ENCODE measurements at regions not wholly inside any gene's neighbourhood (a gene's known extent, or its start where the extent isn't known, plus 50 kb on each side); places are given as distances from the start of the nearest gene placed in this dataset.

DNA sequence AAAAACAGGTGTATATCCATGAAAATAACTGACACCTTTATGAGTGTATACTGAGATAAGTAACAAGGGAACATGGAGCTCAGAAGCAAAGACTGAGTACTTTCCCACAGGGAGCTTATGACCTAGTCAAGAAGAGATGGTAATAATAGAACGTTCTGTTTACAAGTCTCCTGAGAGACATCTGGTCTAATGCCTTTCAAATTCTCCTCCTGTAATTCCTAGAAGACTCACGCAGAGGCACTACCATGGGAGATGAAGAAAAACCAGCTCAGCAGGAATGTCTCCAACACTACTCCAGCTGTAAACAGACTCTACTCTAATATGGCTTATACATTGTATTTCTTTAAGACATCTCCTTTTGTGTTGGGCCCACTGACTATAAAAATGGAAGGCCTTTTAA lies 503.6 kb upstream of the TUSC1 start:
- TF ChIP-seq YY1 (IDR thresholded peaks at IDR 0.05; ENCODE audit: low read depth, low read length) (no peak), TAF1 (IDR thresholded peaks at IDR 0.05; ENCODE audit: low read depth, low read length) (no peak), JUND (IDR thresholded peaks at IDR 0.05; ENCODE audit: low read length) (no peak), TAF7 (optimal IDR thresholded peaks at IDR 0.05; ENCODE audit: borderline replicate concordance, low read depth, low read length) (no peak), BACH1 (IDR thresholded peaks at IDR 0.05; ENCODE audit: low read length) (no peak), JUN (IDR thresholded peaks at IDR 0.05; ENCODE audit: low read depth, low read length) (no peak), EZH2 (IDR thresholded peaks at IDR 0.05; ENCODE audit: low read depth, low read length, severe bottlenecking) (no peak), CBX8 (IDR thresholded peaks at IDR 0.05; ENCODE audit: borderline replicate concordance, low read depth, low read length) (no peak), POLR2A (IDR thresholded peaks at IDR 0.05; ENCODE audit: control extremely low read depth in 1 of 2, low read depth in 2 of 2, low read length in 2 of 2) (no peak)
- TF ChIP-seq, protein P1, sequence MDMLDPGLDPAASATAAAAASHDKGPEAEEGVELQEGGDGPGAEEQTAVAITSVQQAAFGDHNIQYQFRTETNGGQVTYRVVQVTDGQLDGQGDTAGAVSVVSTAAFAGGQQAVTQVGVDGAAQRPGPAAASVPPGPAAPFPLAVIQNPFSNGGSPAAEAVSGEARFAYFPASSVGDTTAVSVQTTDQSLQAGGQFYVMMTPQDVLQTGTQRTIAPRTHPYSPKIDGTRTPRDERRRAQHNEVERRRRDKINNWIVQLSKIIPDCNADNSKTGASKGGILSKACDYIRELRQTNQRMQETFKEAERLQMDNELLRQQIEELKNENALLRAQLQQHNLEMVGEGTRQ (IDR thresholded peaks at IDR 0.05; ENCODE audit: low read length) = no peak
- TF ChIP-seq, protein P2, sequence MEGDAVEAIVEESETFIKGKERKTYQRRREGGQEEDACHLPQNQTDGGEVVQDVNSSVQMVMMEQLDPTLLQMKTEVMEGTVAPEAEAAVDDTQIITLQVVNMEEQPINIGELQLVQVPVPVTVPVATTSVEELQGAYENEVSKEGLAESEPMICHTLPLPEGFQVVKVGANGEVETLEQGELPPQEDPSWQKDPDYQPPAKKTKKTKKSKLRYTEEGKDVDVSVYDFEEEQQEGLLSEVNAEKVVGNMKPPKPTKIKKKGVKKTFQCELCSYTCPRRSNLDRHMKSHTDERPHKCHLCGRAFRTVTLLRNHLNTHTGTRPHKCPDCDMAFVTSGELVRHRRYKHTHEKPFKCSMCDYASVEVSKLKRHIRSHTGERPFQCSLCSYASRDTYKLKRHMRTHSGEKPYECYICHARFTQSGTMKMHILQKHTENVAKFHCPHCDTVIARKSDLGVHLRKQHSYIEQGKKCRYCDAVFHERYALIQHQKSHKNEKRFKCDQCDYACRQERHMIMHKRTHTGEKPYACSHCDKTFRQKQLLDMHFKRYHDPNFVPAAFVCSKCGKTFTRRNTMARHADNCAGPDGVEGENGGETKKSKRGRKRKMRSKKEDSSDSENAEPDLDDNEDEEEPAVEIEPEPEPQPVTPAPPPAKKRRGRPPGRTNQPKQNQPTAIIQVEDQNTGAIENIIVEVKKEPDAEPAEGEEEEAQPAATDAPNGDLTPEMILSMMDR (IDR thresholded peaks at IDR 0.05; ENCODE audit: control extremely low read depth in 1 of 3, insufficient read depth in 1 of 3, low read depth in 1 of 3, low read length in 3 of 3) = no peak
